ENCODE measurements at regions not wholly inside any gene's neighbourhood (a gene's known extent, or its start where the extent isn't known, plus 50 kb on each side); places are given as distances from the start of the nearest gene placed in this dataset.
"Not testable (repeated sequence)": the region's sequence is repeated elsewhere in the genome, so short reads cannot be mapped to it uniquely, and the experiment has no call there.

- not testable (repeated sequence) for TF ChIP-seq CTCF (IDR thresholded peaks at IDR 0.05); POLR2A (IDR thresholded peaks at IDR 0.05; ENCODE audit: low read length)
Observed at GRCh38 chr13:33358076-33358475, 72.5 kb upstream of the STARD13 start.
